Transverse colon (tissue), 4 donors: ENCODE measurements at regions not wholly inside any gene's neighbourhood (a gene's known extent, or its start where the extent isn't known, plus 50 kb on each side); places are given as distances from the start of the nearest gene placed in this dataset.
A peak's percentile ranks its signal among the peaks of the same experiment; 100 is the strongest.

Source experiments
- DNase-seq: peaks from one replicate; pipeline ENCODE4 v3.0.0-alpha.2; 2019
- H3K27ac ChIP-seq, 4 donors: fragments of 200-600 bp; sonication (generic); 2 replicates each; pipeline ENCODE4 v1.5.1; 2016 to 2018; ENCODE audit warnings: inconsistent platforms in 4 of 4
- H3K27me3 ChIP-seq: fragments of 200-600 bp; sonication (generic); 2 replicates; pipeline ENCODE4 v1.5.1; 2017; ENCODE audit warnings: inconsistent platforms
- H3K36me3 ChIP-seq, 4 donors: fragments of 200-600 bp; sonication (generic); 2 replicates each; pipeline ENCODE4 v1.5.1; 2017 to 2019; ENCODE audit warnings: inconsistent platforms in 4 of 4
- H3K4me1 ChIP-seq, 4 donors: fragments of 200-600 bp; sonication (generic); 2 replicates each; pipeline ENCODE4 v1.5.1; 2017 to 2020; ENCODE audit warnings: inconsistent platforms in 4 of 4
- H3K4me3 ChIP-seq, 4 donors: fragments of 200-600 bp; sonication (generic); 1 replicate in 1 of 4; 2 replicates in 3 of 4; pipeline versions ENCODE4 v1.5.1 to v1.6.1; 2017 to 2019; ENCODE audit warnings: inconsistent platforms in 4 of 4
- H3K9me3 ChIP-seq, 2 donors: fragments of 200-600 bp; sonication (generic); 2 replicates each; pipeline ENCODE4 v1.5.1; 2017 to 2019; ENCODE audit warnings: inconsistent platforms in 2 of 2
- EP300 ChIP-seq: sonication (generic); formaldehyde crosslinking; IDR thresholded peaks from one replicate; pipeline ENCODE4 v1.6.1; 2017; ENCODE audit warnings: antibody characterized with exemption, low read depth
- POLR2A ChIP-seq: fragments of 450-650 bp; IDR thresholded peaks from one replicate; pipeline ENCODE4 v1.6.1; 2016; ENCODE audit warnings: antibody characterized with exemption, mild to moderate bottlenecking, moderate library complexity
- POLR2AphosphoS5 ChIP-seq, 3 donors: sonication (generic); formaldehyde crosslinking; IDR thresholded peaks; one replicate each; pipeline ENCODE4 v1.6.1; 2016; ENCODE audit warnings: antibody characterized with exemption in 3 of 3
- WGBS, 2 donors: methylation state at CpG; one replicate each; pipeline ENCODE4 v1.1.5; 2018; ENCODE audit warnings: low coverage in 1 of 2; 5-methylcytosine and 5-hydroxymethylcytosine counted together
- in situ Hi-C, 4 donors: fragments of 200-750 bp; cut with MboI; loops; one replicate each; pipeline versions ENCODE4 v1.15.0 to v1.15.1; 2017; ENCODE audit warnings: low sequenced_read_pairs in 3 of 4, low pct_ligation_motif_present in 1 of 4, low pct_unique_long_range_greater_than_20kb in 1 of 4
- intact Hi-C: fragments of 100-400 bp; cut with DNase I; formaldehyde crosslinking; loops from one replicate; pipeline ENCODE4 v1.15.1; 2023; ENCODE audit warnings: low total_unique reads
- TF ChIP-seq, protein P1 (sequence below), 5 experiments: fragments of 200-600 bp in 3 of 5; fragments of 450-650 bp in 2 of 5; sonication (generic) in 3 of 5; IDR thresholded peaks; 1 replicate in 2 of 5; 2 replicates in 3 of 5; pipeline ENCODE4 v1.5.1; 2016 to 2017; ENCODE audit warnings: antibody characterized with exemption in 5 of 5, inconsistent platforms in 3 of 5, mild to moderate bottlenecking in 2 of 5, moderate library complexity in 1 of 5

- intact Hi-C loops = no loop called here
- no peak overlapping the region for H3K4me3 ChIP-seq
- WGBS, 2 donors = 8 to 20% methylated on average over 2 to 3 of the region's 3 CpGs
- H3K9me3 ChIP-seq = no peaks in the 10 kb centered on the region
- DNase-seq = peak; percentile 56
- H3K36me3 ChIP-seq = no peaks in the 10 kb centered on the region
- TF ChIP-seq EP300 = no peak
- no peak for TF ChIP-seq POLR2A
- TF ChIP-seq, protein P1, sequence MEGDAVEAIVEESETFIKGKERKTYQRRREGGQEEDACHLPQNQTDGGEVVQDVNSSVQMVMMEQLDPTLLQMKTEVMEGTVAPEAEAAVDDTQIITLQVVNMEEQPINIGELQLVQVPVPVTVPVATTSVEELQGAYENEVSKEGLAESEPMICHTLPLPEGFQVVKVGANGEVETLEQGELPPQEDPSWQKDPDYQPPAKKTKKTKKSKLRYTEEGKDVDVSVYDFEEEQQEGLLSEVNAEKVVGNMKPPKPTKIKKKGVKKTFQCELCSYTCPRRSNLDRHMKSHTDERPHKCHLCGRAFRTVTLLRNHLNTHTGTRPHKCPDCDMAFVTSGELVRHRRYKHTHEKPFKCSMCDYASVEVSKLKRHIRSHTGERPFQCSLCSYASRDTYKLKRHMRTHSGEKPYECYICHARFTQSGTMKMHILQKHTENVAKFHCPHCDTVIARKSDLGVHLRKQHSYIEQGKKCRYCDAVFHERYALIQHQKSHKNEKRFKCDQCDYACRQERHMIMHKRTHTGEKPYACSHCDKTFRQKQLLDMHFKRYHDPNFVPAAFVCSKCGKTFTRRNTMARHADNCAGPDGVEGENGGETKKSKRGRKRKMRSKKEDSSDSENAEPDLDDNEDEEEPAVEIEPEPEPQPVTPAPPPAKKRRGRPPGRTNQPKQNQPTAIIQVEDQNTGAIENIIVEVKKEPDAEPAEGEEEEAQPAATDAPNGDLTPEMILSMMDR (IDR thresholded peaks at IDR 0.05) = no peak
- no peak for TF ChIP-seq POLR2AphosphoS5 (IDR thresholded peaks at IDR 0.05)
- in situ Hi-C loops = no loop called here
- H3K4me1 ChIP-seq = peaks cover 0 to 42% (median 16%) of the 10 kb centered on the region in 4 donors
- H3K27me3 ChIP-seq = no peaks in the 10 kb centered on the region
- peak overlapping the region; percentile 79 to 89 (median 84) for H3K27ac ChIP-seq
Measured at GRCh38 chr4:53646795-53647194, 55.5 kb upstream of the LNX1 start.

GRCh38 chr4:53645108-53645507 lies 53.8 kb upstream of the LNX1 start:
- H3K27ac ChIP-seq = peak overlapping the region; percentile 79 to 89 (median 84)
- WGBS, 2 donors = 71% methylated on average over 3 of the region's 3 CpGs; no CpG with 5 or more reads in 1 of the 2 donors
- DNase-seq = no peak
- H3K4me3 ChIP-seq = no peak overlapping the region
- in situ Hi-C loops (no loop called here), intact Hi-C loops (no loop called here)
- no peaks in the 10 kb centered on the region for H3K36me3 ChIP-seq
- H3K27me3 ChIP-seq = no peaks in the 10 kb centered on the region
- H3K9me3 ChIP-seq = no peaks in the 10 kb centered on the region
- TF ChIP-seq POLR2A (no peak), EP300 (no peak), POLR2AphosphoS5 (IDR thresholded peaks at IDR 0.05) (no peak)
- TF ChIP-seq, protein P1 (IDR thresholded peaks at IDR 0.05) = no peak
- peaks cover 0 to 42% (median 5%) of the 10 kb centered on the region in 4 donors for H3K4me1 ChIP-seq

DNA sequence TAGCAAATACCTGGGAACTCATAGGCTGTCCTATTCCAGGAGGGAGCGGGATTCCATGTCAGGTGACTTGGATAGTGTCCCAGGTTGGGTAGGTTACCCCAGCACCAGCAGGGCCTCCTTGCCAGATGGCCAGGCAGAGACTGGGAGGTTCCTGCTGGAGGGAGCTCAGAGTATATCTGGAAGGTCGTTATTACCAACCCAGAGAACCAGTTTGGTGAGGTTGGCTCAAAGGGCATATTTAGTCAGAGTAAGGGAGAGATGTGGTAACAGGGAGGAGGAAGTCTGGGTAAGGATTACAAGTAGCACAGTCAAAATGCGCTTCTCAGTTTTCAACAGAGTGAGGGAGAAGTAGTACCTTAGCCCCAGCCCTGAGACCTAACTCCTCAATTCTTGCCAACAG lies 53.3 kb upstream of the LNX1 start:
- Histone ChIP-seq H3K4me3 (no peak overlapping the region), H3K27ac (peak overlapping the region; percentile 79 to 89 (median 84)), H3K9me3 (no peaks in the 10 kb centered on the region), H3K4me1 (peaks cover 0 to 42% (median 5%) of the 10 kb centered on the region in 4 donors), H3K36me3 (no peaks in the 10 kb centered on the region), H3K27me3 (no peaks in the 10 kb centered on the region)
- no peak for TF ChIP-seq POLR2A
- TF ChIP-seq POLR2AphosphoS5 (IDR thresholded peaks at IDR 0.05) = peak in 2 of 3 donors; percentile 64 to 81
- TF ChIP-seq, protein P1 (IDR thresholded peaks at IDR 0.05) = no peak
- TF ChIP-seq EP300 = no peak
- in situ Hi-C loops = no loop called here
- intact Hi-C loops = no loop called here
- peak; percentile 88 for DNase-seq
- WGBS, 2 donors = 33 to 37% methylated on average over 1 to 3 of the region's 3 CpGs
